Islet precursor cell (in vitro differentiated cells): ENCODE measurements at regions not wholly inside any gene's neighbourhood (a gene's known extent, or its start where the extent isn't known, plus 50 kb on each side); places are given as distances from the start of the nearest gene placed in this dataset.

Experiments
- DNase-seq: peaks from one replicate; pipeline ENCODE4 v3.0.0-alpha.2; 2018

- no peak for DNase-seq
Measured at GRCh38 chr13:72523593-72523992, 203.8 kb downstream of the MZT1 start.

- DNase-seq, result no peak
Measured at GRCh38 chr13:72523049-72523448, 204.4 kb downstream of the MZT1 start.

- no peak for DNase-seq
Measured at GRCh38 chr13:72521940-72522661, 205.3 kb downstream of the MZT1 start.

- DNase-seq, result no peak
Measured at GRCh38 chr13:72514146-72514545, 213.3 kb downstream of the MZT1 start.

GRCh38 chr13:72508392-72508791 is 219.0 kb downstream of the MZT1 start:
- no peak for DNase-seq

GRCh38 chr13:72507416-72508199 is 219.8 kb downstream of the MZT1 start:
- DNase-seq, result no peak

GRCh38 chr13:72506706-72507105 is 220.7 kb downstream of the MZT1 start:
- no peak for DNase-seq

- DNase-seq, result no peak
Measured at GRCh38 chr13:72505376-72505775, 222.1 kb downstream of the MZT1 start.

- DNase-seq, result no peak
Measured at GRCh38 chr13:72504131-72504841, 223.1 kb downstream of the MZT1 start.

GRCh38 chr13:72500851-72501250 is 226.6 kb downstream of the MZT1 start:
- DNase-seq, result no peak

- DNase-seq, result no peak
Measured at GRCh38 chr13:72495681-72496080, 231.7 kb downstream of the MZT1 start.

- no peak for DNase-seq
Measured at GRCh38 chr13:72489751-72490150, 237.7 kb downstream of the MZT1 start.

GRCh38 chr13:72473321-72473720 is 254.1 kb downstream of the MZT1 start:
- no peak for DNase-seq

GRCh38 chr13:72469906-72470305 is 257.5 kb downstream of the MZT1 start:
- DNase-seq, result no peak

- peak; percentile 84 for DNase-seq
Measured at GRCh38 chr13:72463561-72463960, 263.9 kb downstream of the MZT1 start.

GRCh38 chr13:72462726-72463125 is 264.7 kb downstream of the MZT1 start:
- no peak for DNase-seq

GRCh38 chr13:72462166-72462565 is 265.3 kb downstream of the MZT1 start:
- no peak for DNase-seq

GRCh38 chr13:72458701-72459100 is 268.7 kb downstream of the MZT1 start:
- DNase-seq, result no peak

GRCh38 chr13:72457151-72457550 is 270.3 kb downstream of the MZT1 start:
- no peak for DNase-seq

GRCh38 chr13:72456486-72456885 is 270.9 kb downstream of the MZT1 start:
- no peak for DNase-seq

- no peak for DNase-seq
Measured at GRCh38 chr13:72453161-72453560, 274.3 kb downstream of the MZT1 start.

- no peak for DNase-seq
Measured at GRCh38 chr13:72448082-72448481, 279.3 kb downstream of the MZT1 start.

GRCh38 chr13:72444999-72445398 is 282.4 kb downstream of the MZT1 start:
- no peak for DNase-seq

- DNase-seq, result no peak
Measured at GRCh38 chr13:72437458-72437857, 290.0 kb downstream of the MZT1 start.
